ENCODE measurements at regions not wholly inside any gene's neighbourhood (a gene's known extent, or its start where the extent isn't known, plus 50 kb on each side); places are given as distances from the start of the nearest gene placed in this dataset.

DNA sequence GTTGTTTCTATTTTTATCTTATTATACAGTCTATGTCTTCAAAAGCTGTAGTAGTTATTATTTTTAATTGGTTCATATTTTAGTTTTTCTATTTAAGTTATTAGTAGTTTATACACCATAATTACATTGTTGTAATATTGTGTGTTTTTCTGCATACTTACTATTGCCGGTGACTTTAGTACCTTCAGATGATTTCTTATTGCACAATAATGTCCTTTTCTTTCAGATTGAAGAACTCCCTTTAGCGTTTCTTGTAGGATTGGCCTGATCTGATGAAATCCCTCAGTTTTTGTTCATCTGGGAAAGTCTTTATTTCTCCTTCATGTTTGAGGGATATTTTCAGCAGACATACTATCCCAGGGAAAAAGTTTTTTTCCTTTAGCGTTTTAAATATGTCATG is 74.3 kb upstream of the CREB5 start:
- H3K27ac ChIP-seq (ENCODE audit: low read depth, low read length) = no peak overlapping the region
- H3K4me3 ChIP-seq (ENCODE audit: low read length in 3 of 3) = no peak overlapping the region
- no peaks in the 10 kb centered on the region for H3K36me3 ChIP-seq (ENCODE audit: control insufficient read depth in 3 of 3, insufficient read depth in 3 of 3, low read length in 3 of 3)
- no peaks in the 10 kb centered on the region for H3K9me3 ChIP-seq (ENCODE audit: control insufficient read depth in 3 of 3, low read length in 3 of 3)
- no peak overlapping the region for H3K9ac ChIP-seq (ENCODE audit: low read depth in 1 of 3, low read length in 3 of 3)
- no peaks in the 10 kb centered on the region for H3K27me3 ChIP-seq (ENCODE audit: control insufficient read depth in 3 of 3, insufficient read depth in 3 of 3, low read length in 3 of 3)
- no peaks in the 10 kb centered on the region for H3K4me1 ChIP-seq (ENCODE audit: control insufficient read depth in 3 of 3, insufficient read depth in 3 of 3, low read length in 3 of 3)

DNA sequence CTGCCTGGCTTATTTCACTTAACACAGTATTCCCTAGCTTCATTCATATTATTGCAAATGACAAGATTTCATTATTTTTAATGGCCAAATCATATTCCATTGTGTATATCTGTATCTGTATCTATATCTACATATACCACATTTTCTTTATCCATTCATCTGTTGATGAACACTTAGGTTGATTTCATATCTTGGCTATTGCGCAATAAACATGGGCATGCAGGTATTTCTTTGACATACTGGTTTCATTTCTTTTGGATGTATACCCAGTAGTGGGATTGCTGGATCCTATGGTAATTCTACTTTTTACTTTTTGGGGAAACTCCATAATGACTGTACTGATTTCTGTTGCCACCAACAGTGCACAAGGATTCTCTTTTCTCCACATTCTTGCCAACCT is 68.9 kb upstream of the CREB5 start:
- peaks cover 0 to 11% (median 6%) of the 10 kb centered on the region in 3 donors for H3K4me1 ChIP-seq (ENCODE audit: control insufficient read depth in 3 of 3, insufficient read depth in 3 of 3, low read length in 3 of 3)
- no peaks in the 10 kb centered on the region for H3K36me3 ChIP-seq (ENCODE audit: control insufficient read depth in 3 of 3, insufficient read depth in 3 of 3, low read length in 3 of 3)
- H3K4me3 ChIP-seq (ENCODE audit: low read length in 3 of 3) = no peak overlapping the region
- H3K27me3 ChIP-seq (ENCODE audit: control insufficient read depth in 3 of 3, insufficient read depth in 3 of 3, low read length in 3 of 3) = no peaks in the 10 kb centered on the region
- no peaks in the 10 kb centered on the region for H3K9me3 ChIP-seq (ENCODE audit: control insufficient read depth in 3 of 3, low read length in 3 of 3)
- no peak overlapping the region for H3K9ac ChIP-seq (ENCODE audit: low read depth in 1 of 3, low read length in 3 of 3)
- H3K27ac ChIP-seq (ENCODE audit: low read depth, low read length) = no peak overlapping the region

GRCh38 chr7:28346256-28346655 is 66.1 kb upstream of the CREB5 start:
- no peaks in the 10 kb centered on the region for H3K36me3 ChIP-seq (ENCODE audit: control insufficient read depth in 3 of 3, insufficient read depth in 3 of 3, low read length in 3 of 3)
- H3K27ac ChIP-seq (ENCODE audit: low read depth, low read length) = no peak overlapping the region
- H3K9me3 ChIP-seq (ENCODE audit: control insufficient read depth in 3 of 3, low read length in 3 of 3) = no peaks in the 10 kb centered on the region
- H3K4me3 ChIP-seq (ENCODE audit: low read length in 3 of 3) = no peak overlapping the region
- no peak overlapping the region for H3K9ac ChIP-seq (ENCODE audit: low read depth in 1 of 3, low read length in 3 of 3)
- peaks cover 0 to 13% (median 6%) of the 10 kb centered on the region in 3 donors for H3K4me1 ChIP-seq (ENCODE audit: control insufficient read depth in 3 of 3, insufficient read depth in 3 of 3, low read length in 3 of 3)
- no peaks in the 10 kb centered on the region for H3K27me3 ChIP-seq (ENCODE audit: control insufficient read depth in 3 of 3, insufficient read depth in 3 of 3, low read length in 3 of 3)

DNA sequence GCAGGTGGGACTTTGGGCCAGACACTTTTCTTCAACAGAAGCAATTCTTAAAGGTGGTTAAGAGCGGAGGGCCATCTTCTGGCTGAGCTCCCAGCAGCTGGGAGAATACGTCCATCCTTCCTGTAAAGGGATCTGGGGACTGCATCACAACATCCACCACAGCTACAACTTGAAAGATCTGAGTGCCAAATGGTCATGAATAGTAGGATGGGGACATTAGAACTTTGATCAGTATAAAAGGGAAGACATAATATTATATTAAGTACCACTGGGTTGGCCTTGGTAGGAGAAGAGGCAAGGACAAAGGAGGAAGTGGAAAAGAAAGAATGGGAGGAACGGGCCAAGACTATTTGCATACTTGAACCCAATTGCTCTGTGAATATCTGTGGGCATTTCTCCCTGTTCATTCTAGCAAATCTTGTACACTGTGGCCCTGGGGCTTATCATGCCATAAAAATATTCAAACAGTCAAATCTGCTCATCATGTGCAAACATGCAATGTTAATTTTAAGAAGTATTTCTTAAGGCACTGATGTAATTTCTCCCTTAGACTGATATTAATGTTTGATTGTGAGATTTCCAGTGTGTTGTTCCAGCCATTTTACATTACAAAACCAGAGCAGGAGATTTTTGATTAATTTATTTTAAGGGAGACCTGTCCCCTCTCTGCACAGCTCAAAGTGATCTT is 65.5 kb upstream of the CREB5 start:
- H3K27ac ChIP-seq (ENCODE audit: low read depth, low read length) = no peak overlapping the region
- no peaks in the 10 kb centered on the region for H3K27me3 ChIP-seq (ENCODE audit: control insufficient read depth in 3 of 3, insufficient read depth in 3 of 3, low read length in 3 of 3)
- H3K4me3 ChIP-seq (ENCODE audit: low read length in 3 of 3) = no peak overlapping the region
- no peaks in the 10 kb centered on the region for H3K36me3 ChIP-seq (ENCODE audit: control insufficient read depth in 3 of 3, insufficient read depth in 3 of 3, low read length in 3 of 3)
- H3K4me1 ChIP-seq (ENCODE audit: control insufficient read depth in 3 of 3, insufficient read depth in 3 of 3, low read length in 3 of 3) = peaks cover 0 to 13% (median 6%) of the 10 kb centered on the region in 3 donors
- no peaks in the 10 kb centered on the region for H3K9me3 ChIP-seq (ENCODE audit: control insufficient read depth in 3 of 3, low read length in 3 of 3)
- H3K9ac ChIP-seq (ENCODE audit: low read depth in 1 of 3, low read length in 3 of 3) = no peak overlapping the region

- H3K9me3 ChIP-seq (ENCODE audit: control insufficient read depth in 3 of 3, low read length in 3 of 3) = no peaks in the 10 kb centered on the region
- H3K36me3 ChIP-seq (ENCODE audit: control insufficient read depth in 3 of 3, insufficient read depth in 3 of 3, low read length in 3 of 3) = no peaks in the 10 kb centered on the region
- H3K27ac ChIP-seq (ENCODE audit: low read depth, low read length) = no peak overlapping the region
- peaks cover 0 to 13% (median 6%) of the 10 kb centered on the region in 3 donors for H3K4me1 ChIP-seq (ENCODE audit: control insufficient read depth in 3 of 3, insufficient read depth in 3 of 3, low read length in 3 of 3)
- H3K27me3 ChIP-seq (ENCODE audit: control insufficient read depth in 3 of 3, insufficient read depth in 3 of 3, low read length in 3 of 3) = peaks cover 0 to 3% (median 0%) of the 10 kb centered on the region in 3 donors
- no peak overlapping the region for H3K9ac ChIP-seq (ENCODE audit: low read depth in 1 of 3, low read length in 3 of 3)
- no peak overlapping the region for H3K4me3 ChIP-seq (ENCODE audit: low read length in 3 of 3)
These were observed 64.6 kb upstream of the CREB5 start for GRCh38 chr7:28347475-28348318.

DNA sequence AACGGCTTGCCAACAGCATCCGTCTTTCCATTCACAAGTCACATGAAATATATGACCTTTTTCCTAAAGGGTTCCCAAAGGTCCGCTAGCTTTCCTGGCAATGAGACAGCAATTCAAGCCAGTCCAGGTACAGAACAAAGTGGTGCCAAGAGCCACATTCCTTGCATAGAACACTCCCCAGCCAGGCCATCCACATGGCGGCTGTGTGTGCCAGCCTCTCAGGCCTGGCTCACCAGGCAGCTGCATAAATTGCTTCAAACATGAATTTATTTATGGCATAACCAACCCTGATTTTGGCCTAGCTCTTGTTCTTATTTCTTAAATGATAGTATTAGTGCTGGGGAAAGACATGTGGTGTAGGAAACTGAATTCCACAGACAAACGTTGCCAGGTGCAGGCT is 63.7 kb upstream of the CREB5 start:
- H3K9ac ChIP-seq (ENCODE audit: low read depth in 1 of 3, low read length in 3 of 3) = no peak overlapping the region
- peaks cover 0 to 3% (median 0%) of the 10 kb centered on the region in 3 donors for H3K27me3 ChIP-seq (ENCODE audit: control insufficient read depth in 3 of 3, insufficient read depth in 3 of 3, low read length in 3 of 3)
- no peak overlapping the region for H3K27ac ChIP-seq (ENCODE audit: low read depth, low read length)
- no peaks in the 10 kb centered on the region for H3K9me3 ChIP-seq (ENCODE audit: control insufficient read depth in 3 of 3, low read length in 3 of 3)
- no peak overlapping the region for H3K4me3 ChIP-seq (ENCODE audit: low read length in 3 of 3)
- H3K4me1 ChIP-seq (ENCODE audit: control insufficient read depth in 3 of 3, insufficient read depth in 3 of 3, low read length in 3 of 3) = peaks cover 0 to 13% (median 6%) of the 10 kb centered on the region in 3 donors
- H3K36me3 ChIP-seq (ENCODE audit: control insufficient read depth in 3 of 3, insufficient read depth in 3 of 3, low read length in 3 of 3) = no peaks in the 10 kb centered on the region

- no peak overlapping the region for H3K4me3 ChIP-seq (ENCODE audit: low read length in 3 of 3)
- peaks cover 0 to 3% (median 0%) of the 10 kb centered on the region in 3 donors for H3K27me3 ChIP-seq (ENCODE audit: control insufficient read depth in 3 of 3, insufficient read depth in 3 of 3, low read length in 3 of 3)
- no peak overlapping the region for H3K9ac ChIP-seq (ENCODE audit: low read depth in 1 of 3, low read length in 3 of 3)
- no peaks in the 10 kb centered on the region for H3K36me3 ChIP-seq (ENCODE audit: control insufficient read depth in 3 of 3, insufficient read depth in 3 of 3, low read length in 3 of 3)
- H3K4me1 ChIP-seq (ENCODE audit: control insufficient read depth in 3 of 3, insufficient read depth in 3 of 3, low read length in 3 of 3) = peaks cover 0 to 13% (median 6%) of the 10 kb centered on the region in 3 donors
- H3K9me3 ChIP-seq (ENCODE audit: control insufficient read depth in 3 of 3, low read length in 3 of 3) = no peaks in the 10 kb centered on the region
- no peak overlapping the region for H3K27ac ChIP-seq (ENCODE audit: low read depth, low read length)
These were observed 62.7 kb upstream of the CREB5 start for GRCh38 chr7:28349637-28350036.

DNA sequence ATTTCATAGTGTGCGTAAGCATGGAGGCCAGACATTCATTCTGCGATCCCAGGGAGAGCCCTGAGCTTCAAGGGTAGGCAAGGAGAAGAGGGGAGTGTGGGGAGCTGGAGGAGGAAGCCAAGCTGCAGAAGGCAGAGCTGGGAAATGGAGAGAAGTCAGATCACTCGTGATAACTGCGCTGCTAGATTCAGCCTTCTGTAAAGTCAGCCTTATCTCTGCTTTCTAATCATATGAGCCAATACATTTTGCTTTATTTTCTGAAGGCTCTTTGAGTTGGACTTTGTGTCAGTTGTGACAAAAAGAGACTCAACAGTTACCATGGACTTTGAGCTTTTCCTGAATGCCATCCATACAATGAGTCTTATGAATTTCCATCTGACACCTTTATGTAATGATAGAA is 61.7 kb upstream of the CREB5 start:
- no peak overlapping the region for H3K4me3 ChIP-seq (ENCODE audit: low read length in 3 of 3)
- H3K9ac ChIP-seq (ENCODE audit: low read depth in 1 of 3, low read length in 3 of 3) = no peak overlapping the region
- H3K27ac ChIP-seq (ENCODE audit: low read depth, low read length) = no peak overlapping the region
- H3K4me1 ChIP-seq (ENCODE audit: control insufficient read depth in 3 of 3, insufficient read depth in 3 of 3, low read length in 3 of 3) = peaks cover 0 to 13% (median 6%) of the 10 kb centered on the region in 3 donors
- no peaks in the 10 kb centered on the region for H3K9me3 ChIP-seq (ENCODE audit: control insufficient read depth in 3 of 3, low read length in 3 of 3)
- H3K27me3 ChIP-seq (ENCODE audit: control insufficient read depth in 3 of 3, insufficient read depth in 3 of 3, low read length in 3 of 3) = peaks cover 0 to 3% (median 0%) of the 10 kb centered on the region in 3 donors
- H3K36me3 ChIP-seq (ENCODE audit: control insufficient read depth in 3 of 3, insufficient read depth in 3 of 3, low read length in 3 of 3) = no peaks in the 10 kb centered on the region

DNA sequence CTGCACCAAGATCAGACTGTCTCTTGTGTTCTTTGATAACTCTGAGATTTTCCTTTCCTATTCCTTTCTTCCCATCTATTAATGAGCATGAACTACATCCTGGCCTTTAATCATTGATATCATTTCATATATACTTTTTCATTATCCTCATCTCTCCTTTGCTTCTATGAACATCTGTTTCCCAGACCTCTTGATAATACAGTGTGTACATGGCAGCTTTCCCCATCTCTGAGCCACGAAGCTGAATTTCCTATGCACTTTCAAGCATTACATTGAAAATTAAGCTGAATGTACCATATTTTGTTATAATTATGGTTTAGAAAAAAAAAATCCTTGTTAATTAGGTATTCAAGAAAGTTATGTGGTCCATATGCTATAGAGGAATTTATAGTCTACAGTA is 60.9 kb upstream of the CREB5 start:
- H3K9me3 ChIP-seq (ENCODE audit: control insufficient read depth in 3 of 3, low read length in 3 of 3) = no peaks in the 10 kb centered on the region
- H3K9ac ChIP-seq (ENCODE audit: low read depth in 1 of 3, low read length in 3 of 3) = no peak overlapping the region
- H3K4me1 ChIP-seq (ENCODE audit: control insufficient read depth in 3 of 3, insufficient read depth in 3 of 3, low read length in 3 of 3) = peaks cover 0 to 13% (median 6%) of the 10 kb centered on the region in 3 donors
- H3K4me3 ChIP-seq (ENCODE audit: low read length in 3 of 3) = no peak overlapping the region
- H3K36me3 ChIP-seq (ENCODE audit: control insufficient read depth in 3 of 3, insufficient read depth in 3 of 3, low read length in 3 of 3) = no peaks in the 10 kb centered on the region
- peaks cover 0 to 3% (median under 1%) of the 10 kb centered on the region in 3 donors for H3K27me3 ChIP-seq (ENCODE audit: control insufficient read depth in 3 of 3, insufficient read depth in 3 of 3, low read length in 3 of 3)
- no peak overlapping the region for H3K27ac ChIP-seq (ENCODE audit: low read depth, low read length)

Data from skeletal muscle tissue (tissue), 3 donors.